Neural progenitor cell (in vitro differentiated cells): ENCODE measurements at regions not wholly inside any gene's neighbourhood (a gene's known extent, or its start where the extent isn't known, plus 50 kb on each side); places are given as distances from the start of the nearest gene placed in this dataset.

Source experiments
- CTCF ChIP-seq: fragments of 200-600 bp; sonication (generic); IDR thresholded peaks from 2 replicates; pipeline ENCODE4 v1.5.1; 2017; ENCODE audit warnings: antibody characterized with exemption, mild to moderate bottlenecking
- EZH2 ChIP-seq: fragments of 200-600 bp; sonication (generic); IDR thresholded peaks from 2 replicates; pipeline ENCODE4 v1.6.1; 2017; ENCODE audit warnings: antibody characterized with exemption, mild to moderate bottlenecking, moderate library complexity

GRCh38 chr4:120005076-120005475 is 61.6 kb downstream of the MAD2L1 start:
- TF ChIP-seq EZH2 (no peak), CTCF (no peak)
